ENCODE measurements at regions not wholly inside any gene's neighbourhood (a gene's known extent, or its start where the extent isn't known, plus 50 kb on each side); places are given as distances from the start of the nearest gene placed in this dataset.

DNA sequence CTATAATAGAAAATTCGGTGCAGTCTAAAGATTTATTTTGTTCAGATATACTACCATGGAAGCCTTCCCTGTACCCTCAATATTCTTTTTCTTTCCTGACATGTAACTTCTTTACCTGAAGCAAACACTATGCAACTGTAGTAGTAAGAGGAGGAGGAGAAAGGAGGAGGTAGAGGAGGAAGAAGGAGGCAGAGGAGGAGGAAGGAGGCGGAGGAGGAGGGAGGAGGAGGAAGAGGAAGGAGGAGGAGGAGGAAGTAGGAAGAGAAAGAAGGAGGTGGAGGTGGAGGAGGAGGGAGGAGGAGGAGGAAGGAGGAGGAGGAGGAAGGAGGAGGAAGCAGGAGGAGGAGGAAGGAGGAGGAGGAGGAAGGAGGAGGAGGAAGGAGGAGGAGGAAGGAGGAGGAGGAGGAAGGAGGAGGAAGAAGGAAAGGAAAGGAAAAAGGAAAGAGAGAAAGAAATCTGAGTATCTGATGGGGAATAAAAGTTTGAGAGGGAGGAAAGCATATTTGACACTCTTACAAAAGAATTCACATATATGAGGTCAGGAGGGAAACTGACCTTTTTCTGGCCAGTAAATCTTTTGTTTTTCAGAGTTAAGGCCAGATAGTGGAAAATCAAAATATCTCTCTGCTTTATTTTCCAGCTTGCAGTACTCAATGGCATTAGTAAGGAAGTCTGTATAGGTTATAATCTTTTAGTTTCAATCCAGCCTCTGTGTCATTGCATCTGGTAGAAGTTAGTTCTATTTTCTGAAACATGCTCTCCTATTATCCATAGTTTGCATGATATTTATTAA, 114.5 kb upstream of the LPAR1 start:
- intact Hi-C loops (cut with DNase I) = no loop called here
- ATAC-seq (no peak), DNase-seq (no peak)

- DNase-seq (no peak), ATAC-seq (no peak)
- intact Hi-C loops (cut with DNase I) = no loop called here
These were observed 113.3 kb upstream of the LPAR1 start for GRCh38 chr9:111151537-111151936.

GRCh38 chr9:111150181-111150580, 111.9 kb upstream of the LPAR1 start:
- intact Hi-C loops (cut with DNase I) = no loop called here
- DNase-seq (no peak), ATAC-seq (no peak)

GRCh38 chr9:111149018-111149759, 110.9 kb upstream of the LPAR1 start:
- DNase-seq (peak; percentile 20), ATAC-seq (peak in 1 of 2 donors; percentile 67)
- intact Hi-C loops (cut with DNase I) = no loop called here

- intact Hi-C loops (cut with DNase I) = no loop called here
- DNase-seq (no peak), ATAC-seq (no peak)
These were observed 110.1 kb upstream of the LPAR1 start for GRCh38 chr9:111148052-111149017.

GRCh38 chr9:111147041-111147440, 108.8 kb upstream of the LPAR1 start:
- DNase-seq (no peak), ATAC-seq (no peak)
- intact Hi-C loops (cut with DNase I) = no loop called here

DNA sequence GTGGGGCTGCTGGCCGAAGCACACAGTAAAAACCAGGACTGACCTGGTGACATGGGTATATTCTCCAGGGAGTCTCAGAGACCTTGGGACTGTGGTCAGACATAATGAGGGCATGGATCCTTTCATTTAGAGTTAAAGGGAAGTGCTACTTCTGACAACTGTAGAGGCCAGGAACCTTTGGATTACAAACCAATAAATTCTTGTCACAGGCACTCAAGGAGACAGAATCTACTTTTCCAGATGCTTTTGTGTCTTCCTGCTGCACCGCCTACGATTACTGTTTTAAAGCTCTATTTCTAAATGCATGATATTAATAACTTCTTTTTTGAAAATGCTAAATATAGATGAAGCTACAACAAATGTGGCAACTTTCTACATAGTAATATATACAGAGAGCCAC, 106.5 kb upstream of the LPAR1 start:
- ATAC-seq (no peak), DNase-seq (no peak)
- intact Hi-C loops (cut with DNase I) = no loop called here

DNA sequence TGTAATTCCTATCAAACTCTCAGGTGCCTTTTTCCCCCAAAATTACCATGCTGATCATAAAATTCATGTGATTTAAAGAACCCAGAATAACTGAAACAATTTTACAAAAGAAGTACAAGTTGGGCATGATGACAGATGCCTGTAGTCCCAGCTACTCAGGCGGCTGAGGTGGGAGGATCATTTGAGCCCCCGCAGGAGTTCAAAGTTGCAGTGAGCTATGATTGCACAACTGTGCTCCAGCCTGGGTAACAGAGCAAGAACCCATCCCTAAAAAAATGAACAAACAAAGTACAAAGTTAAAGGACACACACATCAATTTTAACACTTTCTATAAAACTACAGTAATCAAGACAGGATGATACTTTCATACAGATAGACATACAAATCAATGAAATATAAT, 97.9 kb upstream of the LPAR1 start:
- ATAC-seq (no peak), DNase-seq (no peak)
- intact Hi-C loops (cut with DNase I) = no loop called here

- intact Hi-C loops (cut with DNase I) = no loop called here
- DNase-seq (no peak), ATAC-seq (no peak)
These were observed 92.9 kb upstream of the LPAR1 start for GRCh38 chr9:111131211-111131610.

GRCh38 chr9:111120526-111120925, 82.3 kb upstream of the LPAR1 start:
- ATAC-seq = no peak

DNA sequence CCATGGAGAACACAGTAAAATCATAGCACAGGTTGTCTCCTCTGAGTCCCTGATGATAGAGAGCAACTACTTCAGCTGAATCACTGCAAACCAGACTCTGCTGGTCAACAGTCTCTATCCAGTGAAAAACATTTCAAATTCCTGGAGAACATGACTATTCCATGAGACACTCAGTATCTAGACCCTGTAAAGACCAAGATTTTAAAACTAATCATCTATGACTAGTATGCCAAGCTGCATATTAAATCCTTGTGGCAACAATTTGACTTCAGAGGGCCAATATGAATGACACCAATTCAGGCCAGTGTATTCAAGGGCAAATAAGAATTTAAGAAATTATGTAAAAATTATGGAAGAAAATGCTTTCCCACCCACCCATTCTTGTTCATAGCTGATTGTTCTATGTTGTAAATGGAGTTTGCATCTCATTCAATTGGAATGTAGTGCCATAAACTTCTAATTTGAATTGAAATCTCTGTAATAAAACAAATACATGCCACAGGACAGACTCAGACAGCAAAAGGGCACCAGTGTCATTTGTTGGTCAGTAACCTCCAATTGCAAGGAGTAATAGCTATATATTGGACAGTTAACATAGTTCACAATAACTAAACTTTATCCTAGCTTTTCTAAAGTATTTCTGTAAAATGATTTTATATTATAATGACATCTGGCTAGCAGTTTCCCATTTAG, 80.1 kb upstream of the LPAR1 start:
- intact Hi-C loops (cut with DNase I) = no loop called here
- ATAC-seq = no peak
- no peak for DNase-seq

More at GRCh38 chr9:111120526-111120925, 82.3 kb upstream of the LPAR1 start:
- no peak for DNase-seq
- intact Hi-C loops (cut with DNase I) = no loop called here

DNA sequence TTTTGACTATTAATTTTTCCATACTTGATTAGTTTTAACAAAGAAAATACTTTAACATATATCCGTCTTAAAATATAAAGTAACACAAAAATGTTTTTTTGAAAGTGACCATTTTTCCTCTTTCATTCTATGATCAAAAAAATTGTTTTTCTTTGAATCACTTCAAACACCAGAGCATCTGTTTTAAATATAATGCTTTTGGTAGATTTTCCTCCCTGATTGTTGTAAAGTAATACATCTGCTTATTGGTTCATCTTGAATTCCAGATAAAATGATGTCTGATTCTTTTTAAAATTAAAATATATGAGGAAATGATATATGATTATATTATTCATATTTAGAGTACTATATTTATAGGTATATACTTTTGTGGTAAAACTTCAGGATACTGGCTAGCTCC, 76.2 kb upstream of the LPAR1 start:
- intact Hi-C loops (cut with DNase I) = no loop called here
- no peak for ATAC-seq
- DNase-seq = no peak

DNA sequence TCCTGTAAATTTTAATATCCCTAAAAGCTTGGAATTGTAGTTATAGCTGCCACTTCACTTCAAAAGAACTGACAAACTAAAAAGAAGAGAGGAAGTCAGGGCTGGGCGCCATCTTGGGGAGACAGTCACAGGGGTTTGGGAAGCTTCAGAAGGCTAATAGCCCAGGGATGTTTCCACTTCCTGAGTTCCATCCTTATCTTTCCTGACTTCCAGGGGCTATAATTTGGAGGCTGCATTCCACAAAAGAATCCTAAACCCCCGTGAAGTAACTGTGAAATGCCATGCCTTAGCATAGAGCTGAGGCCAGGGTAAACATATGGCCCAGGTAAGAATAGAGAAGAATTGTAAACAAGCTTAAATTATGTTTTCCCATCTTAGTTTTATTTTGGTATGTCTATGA, 75.4 kb upstream of the LPAR1 start:
- ATAC-seq (no peak), DNase-seq (no peak)
- intact Hi-C loops (cut with DNase I) = no loop called here

DNA sequence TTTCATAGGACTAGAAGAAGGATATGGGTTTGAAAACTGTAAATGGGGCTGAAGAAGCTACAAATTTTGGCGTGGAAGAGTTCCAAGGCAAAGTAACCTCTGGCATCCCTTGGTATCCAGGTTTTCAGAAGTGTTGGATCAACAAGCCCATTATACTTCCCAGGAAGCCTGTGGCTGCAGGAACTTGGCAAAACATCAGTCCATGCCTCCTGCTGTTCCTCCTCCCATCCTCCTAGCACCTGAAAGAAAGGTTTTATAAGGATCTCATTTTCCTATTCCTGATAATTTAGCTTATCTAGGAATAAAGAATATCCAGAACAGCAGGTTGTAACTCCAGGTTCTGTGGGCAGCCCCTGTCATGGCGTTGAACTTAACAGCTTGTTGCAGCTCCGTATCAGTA, 72.5 kb upstream of the LPAR1 start:
- intact Hi-C loops (cut with DNase I) = no loop called here
- ATAC-seq (no peak), DNase-seq (no peak)

- intact Hi-C loops (cut with DNase I) = no loop called here
- no peak for DNase-seq
- ATAC-seq = peak in 1 of 2 donors; percentile 36
These were observed 70.7 kb upstream of the LPAR1 start for GRCh38 chr9:111108946-111109345.

GRCh38 chr9:111107141-111107540, 68.9 kb upstream of the LPAR1 start:
- no peak for DNase-seq
- no peak for ATAC-seq
- intact Hi-C loops (cut with DNase I) = no loop called here

DNA sequence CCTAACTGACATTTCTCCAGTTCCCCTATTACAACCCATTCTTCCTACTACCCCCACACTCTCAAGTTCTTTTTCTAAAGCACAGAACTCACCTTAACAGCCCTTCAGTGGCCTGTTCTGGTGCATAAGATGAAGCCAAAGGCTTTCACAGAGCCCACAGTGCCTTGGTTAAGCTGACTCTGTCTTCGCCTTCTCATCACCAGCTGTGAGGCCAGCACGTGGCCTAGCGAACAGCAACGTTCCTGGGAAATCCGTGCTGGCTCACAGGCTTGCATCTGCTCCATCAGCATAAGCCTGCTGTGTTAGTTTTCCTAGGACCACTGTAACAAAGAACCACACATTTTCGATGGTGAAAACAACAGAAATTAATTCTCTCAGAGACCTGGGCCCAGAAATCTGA, 67.9 kb upstream of the LPAR1 start:
- DNase-seq = no peak
- ATAC-seq = no peak
- intact Hi-C loops (cut with DNase I) = no loop called here

DNA sequence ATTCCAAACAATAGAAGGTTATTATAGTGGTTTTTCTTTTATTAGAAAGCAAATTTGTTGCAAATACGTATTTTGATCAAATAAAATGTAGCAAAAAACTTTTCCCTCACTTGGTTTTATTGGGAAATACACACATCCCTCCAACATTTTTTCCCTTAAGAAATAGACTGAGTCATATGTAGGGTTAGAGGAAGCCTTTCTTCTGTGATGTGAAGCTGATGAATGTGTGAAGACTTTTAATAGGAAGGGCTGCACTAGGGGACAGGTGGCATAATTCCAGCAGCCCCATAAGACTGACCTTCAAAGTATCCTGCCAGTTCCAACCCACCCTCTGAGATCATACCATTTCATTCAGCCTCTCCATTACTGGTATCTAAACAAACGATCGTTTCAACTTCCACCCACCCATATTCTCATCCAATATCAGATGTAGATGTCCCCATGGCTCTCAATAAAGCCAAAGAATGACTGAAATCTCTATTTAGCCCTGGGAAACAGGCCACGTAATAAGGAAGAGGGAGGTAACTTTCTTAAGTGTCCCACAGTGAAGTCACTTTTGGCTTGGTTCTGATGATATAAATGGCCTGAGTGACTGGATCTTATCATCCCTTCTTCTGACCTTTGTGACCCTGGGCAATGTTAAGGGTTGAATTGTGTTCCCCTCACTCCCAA, 64.7 kb upstream of the LPAR1 start:
- DNase-seq (no peak), ATAC-seq (peak in 1 of 2 donors; percentile 41)
- intact Hi-C loops (cut with DNase I) = no loop called here

Measured in left cardiac atrium (tissue), 4 donors.